ENCODE measurements at regions not wholly inside any gene's neighbourhood (a gene's known extent, or its start where the extent isn't known, plus 50 kb on each side); places are given as distances from the start of the nearest gene placed in this dataset.

GRCh38 chr13:43947897-43948458 is 68.3 kb downstream of the LACC1 start:
- no peaks in the 10 kb centered on the region for H3K27me3 ChIP-seq (replicated peaks in 1 of 4; ENCODE audit: control insufficient read depth in 3 of 4, extremely low read depth in 1 of 4, insufficient read depth in 3 of 4, low read length in 3 of 4)
- no peak overlapping the region for H2AFZ ChIP-seq (ENCODE audit: low read length)
- H2BK15ac ChIP-seq (ENCODE audit: low read length): no peak overlapping the region
- FAIRE-seq (no peak), DNase-seq (ENCODE audit: low read depth in 1 of 2, low spot score in 2 of 2) (no peak)
- H3K4me3 ChIP-seq (ENCODE audit: extremely low read depth in 1 of 4, insufficient read depth in 2 of 4, low read depth in 3 of 4, low read length in 4 of 4): no peak overlapping the region
- no peak overlapping the region for H4K91ac ChIP-seq (replicated peaks; ENCODE audit: insufficient read length, low read length)
- H3K18ac ChIP-seq (ENCODE audit: extremely low read depth, low read length): no peak overlapping the region
- no peak overlapping the region for H2BK20ac ChIP-seq (ENCODE audit: low read length)
- H3K14ac ChIP-seq (ENCODE audit: insufficient read length): no peak overlapping the region
- no peaks in the 10 kb centered on the region for H3K79me1 ChIP-seq (ENCODE audit: low read depth, low read length)
- no peaks in the 10 kb centered on the region for H3K23me2 ChIP-seq (ENCODE audit: low read depth, low read length)
- H3K23ac ChIP-seq (ENCODE audit: insufficient read length): no peak overlapping the region
- H3K9me3 ChIP-seq (ENCODE audit: insufficient read depth in 2 of 2, low read depth in 1 of 2, low read length in 1 of 2): peaks cover 0 to 6% of the 10 kb centered on the region in 2 experiments; a peak in 2 of 4 replicates
- no peak overlapping the region for H2BK120ac ChIP-seq (replicated peaks; ENCODE audit: low read depth, low read length)
- H3K9ac ChIP-seq (replicated peaks in 1 of 4; ENCODE audit: extremely low read depth in 1 of 4, low read depth in 3 of 4, low read length in 3 of 4): no peak overlapping the region
- no peaks in the 10 kb centered on the region for H4K20me1 ChIP-seq (replicated peaks in 1 of 2; ENCODE audit: control insufficient read depth in 1 of 2, insufficient read depth in 2 of 2, low read length in 2 of 2)
- no peak overlapping the region for H2BK5ac ChIP-seq (ENCODE audit: low read depth, low read length)
- no peaks in the 10 kb centered on the region for H3K36me3 ChIP-seq (ENCODE audit: control insufficient read depth in 2 of 4, insufficient read depth in 4 of 4, low read length in 3 of 4)
- ChIA-PET CTCF (ENCODE audit: partially characterized antibody) (interaction anchor here (1.2 kb wide), 1 partner anchor 40 kb away, joined by 3 read pairs; no protein-coding TSS in a partner anchor), POLR2A (ENCODE audit: partially characterized antibody) (interaction anchor here (0.7 kb wide), 1 partner anchor 69 kb away, joined by 3 read pairs; no protein-coding TSS in a partner anchor)
- no peak overlapping the region for H3K27ac ChIP-seq (ENCODE audit: low read depth, low read length)
- H2AK5ac ChIP-seq (ENCODE audit: low read depth, low read length): no peak overlapping the region
- no peak overlapping the region for H4K8ac ChIP-seq (ENCODE audit: extremely low read depth, insufficient read depth, low read length)
- H3K79me2 ChIP-seq (ENCODE audit: control insufficient read depth in 1 of 2, insufficient read depth in 2 of 2, low read length in 2 of 2): no peaks in the 10 kb centered on the region
- no peak overlapping the region for H3K4me2 ChIP-seq (ENCODE audit: insufficient read depth in 1 of 2, low read depth in 2 of 2, low read length in 2 of 2)
- no peaks in the 10 kb centered on the region for H3K4me1 ChIP-seq (replicated peaks in 1 of 4; ENCODE audit: control insufficient read depth in 3 of 4, insufficient read depth in 4 of 4, low read length in 3 of 4)
- H3K4ac ChIP-seq (replicated peaks; ENCODE audit: insufficient read length, low read depth, low read length): no peak overlapping the region
- no peak overlapping the region for H4K5ac ChIP-seq (ENCODE audit: insufficient read length, low read depth, low read length)
- WGBS, 2 experiments (ENCODE audit: extremely low coverage in 1 of 2, insufficient coverage in 1 of 2, insufficient read length in 1 of 2, insufficient replicate concordance in 2 of 2, low coverage in 1 of 2, low lambda C conversion rate in 2 of 2, missing lambda C conversion rate in 1 of 2): 91% methylated on average over 3 of the region's 3 CpGs; no CpG with 5 or more reads in 1 of the 2 experiments
- no peak overlapping the region for H2BK12ac ChIP-seq (ENCODE audit: low read depth, low read length)
- H3K56ac ChIP-seq (replicated peaks; ENCODE audit: insufficient read length, low read depth, low read length): no peak overlapping the region
- no peak for TF ChIP-seq MAX (IDR thresholded peaks at IDR 0.05)
- no peak for TF ChIP-seq CTBP2 (IDR thresholded peaks at IDR 0.05; ENCODE audit: borderline replicate concordance, insufficient read depth, insufficient read length, low read length)
- TF ChIP-seq SIRT6 (IDR thresholded peaks at IDR 0.05; ENCODE audit: low read length): no peak
- TF ChIP-seq CBX5 (IDR thresholded peaks at IDR 0.05; ENCODE audit: low read depth, low read length): no peak
- TF ChIP-seq EZH2 (IDR thresholded peaks at IDR 0.05; ENCODE audit: low read depth, low read length, severe bottlenecking): no peak
- no peak for TF ChIP-seq SIN3A (conservative IDR thresholded peaks at IDR 0.05 in 1 of 2, IDR thresholded peaks at IDR 0.05 in 1 of 2; ENCODE audit: low read depth in 1 of 2, low read length in 2 of 2)
- no peak for TF ChIP-seq TBP (IDR thresholded peaks at IDR 0.05; ENCODE audit: low read depth, low read length)
- no peak for TF ChIP-seq SAP30 (IDR thresholded peaks at IDR 0.05; ENCODE audit: insufficient read depth, insufficient replicate concordance, low read length)
- no peak for TF ChIP-seq ATF3 (IDR thresholded peaks at IDR 0.05; ENCODE audit: insufficient read depth, low read depth, low read length)
- TF ChIP-seq NRF1 (IDR thresholded peaks at IDR 0.05; ENCODE audit: low read depth, low read length): no peak
- no peak for TF ChIP-seq NANOG (IDR thresholded peaks at IDR 0.05; ENCODE audit: insufficient read depth, low read depth, low read length, poor library complexity, severe bottlenecking)
- no peak for TF ChIP-seq SP4 (IDR thresholded peaks at IDR 0.05; ENCODE audit: low read length)
